ENCODE measurements at regions not wholly inside any gene's neighbourhood (a gene's known extent, or its start where the extent isn't known, plus 50 kb on each side); places are given as distances from the start of the nearest gene placed in this dataset.

- no peak for DNase-seq (ENCODE audit: extremely low read depth, low read depth)
- H3K4me3 ChIP-seq (replicated peaks; ENCODE audit: low read depth, low read length): no peak overlapping the region
- no peak for TF ChIP-seq CTCF (IDR thresholded peaks at IDR 0.05; ENCODE audit: low read depth, low read length, missing control alignments)
Observed at GRCh38 chr1:229845410-229846138, 219.5 kb downstream of the URB2 start.

GRCh38 chr1:229846351-229846750 lies 220.3 kb downstream of the URB2 start:
- no peak overlapping the region for H3K4me3 ChIP-seq (replicated peaks; ENCODE audit: low read depth, low read length)
- DNase-seq (ENCODE audit: extremely low read depth, low read depth): no peak
- no peak for TF ChIP-seq CTCF (IDR thresholded peaks at IDR 0.05; ENCODE audit: low read depth, low read length, missing control alignments)

- no peak overlapping the region for H3K4me3 ChIP-seq (replicated peaks; ENCODE audit: low read depth, low read length)
- TF ChIP-seq CTCF (IDR thresholded peaks at IDR 0.05; ENCODE audit: low read depth, low read length, missing control alignments): peak; percentile 59
- no peak for DNase-seq (ENCODE audit: extremely low read depth, low read depth)
Observed at GRCh38 chr1:229848752-229849677, 218.0 kb upstream of the GALNT2 start.

- no peak overlapping the region for H3K4me3 ChIP-seq (replicated peaks; ENCODE audit: low read depth, low read length)
- DNase-seq (ENCODE audit: extremely low read depth, low read depth): no peak
- no peak for TF ChIP-seq CTCF (IDR thresholded peaks at IDR 0.05; ENCODE audit: low read depth, low read length, missing control alignments)
Observed at GRCh38 chr1:229851511-229851910, 215.5 kb upstream of the GALNT2 start.

- no peak for TF ChIP-seq CTCF (IDR thresholded peaks at IDR 0.05; ENCODE audit: low read depth, low read length, missing control alignments)
- no peak overlapping the region for H3K4me3 ChIP-seq (replicated peaks; ENCODE audit: low read depth, low read length)
- no peak for DNase-seq (ENCODE audit: extremely low read depth, low read depth)
Observed at GRCh38 chr1:229853751-229854150, 213.3 kb upstream of the GALNT2 start.

GRCh38 chr1:229854620-229855019 lies 212.4 kb upstream of the GALNT2 start:
- no peak for TF ChIP-seq CTCF (IDR thresholded peaks at IDR 0.05; ENCODE audit: low read depth, low read length, missing control alignments)
- H3K4me3 ChIP-seq (replicated peaks; ENCODE audit: low read depth, low read length): no peak overlapping the region
- DNase-seq (ENCODE audit: extremely low read depth, low read depth): no peak
